ENCODE measurements at regions not wholly inside any gene's neighbourhood (a gene's known extent, or its start where the extent isn't known, plus 50 kb on each side); places are given as distances from the start of the nearest gene placed in this dataset.

DNA sequence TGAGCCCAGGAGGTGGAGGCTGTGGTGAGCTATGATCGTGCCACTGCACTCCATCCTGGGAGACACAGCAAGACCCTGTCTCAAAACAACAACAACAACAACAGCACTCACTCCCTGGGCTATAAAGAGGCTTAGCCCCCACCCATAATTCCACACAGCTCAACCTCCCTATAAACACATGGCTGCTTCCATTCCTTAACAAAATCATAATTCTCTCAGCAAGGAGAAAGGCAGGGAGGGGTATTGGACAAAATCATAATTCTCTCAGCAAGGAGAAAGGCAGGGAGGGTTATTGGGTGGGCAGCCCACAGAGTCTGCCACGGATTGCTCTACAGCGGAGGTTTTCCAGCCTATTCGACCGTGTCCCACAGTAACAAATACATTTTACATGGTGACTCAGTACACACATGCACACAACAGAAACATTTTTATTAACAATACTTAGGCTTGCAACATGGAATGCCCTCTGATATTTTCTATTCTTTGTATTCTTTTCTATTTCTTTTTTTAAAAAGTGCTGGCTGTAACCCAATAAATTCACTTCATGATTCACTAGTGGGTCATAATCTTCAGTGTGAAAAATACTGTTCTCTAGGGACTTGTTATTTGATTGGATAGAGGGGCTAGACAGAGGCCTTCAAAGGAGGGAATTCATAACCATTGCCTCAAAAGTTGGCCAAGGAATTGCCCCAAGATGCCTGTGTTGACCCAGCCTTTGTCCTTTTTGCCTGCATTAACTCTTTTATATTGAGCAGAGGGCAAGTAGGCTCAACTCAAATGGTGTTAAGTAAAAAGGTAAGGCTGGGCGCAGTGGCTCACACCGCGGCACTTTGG is 50.6 kb upstream of the ZMYND8 start:
- Histone ChIP-seq H2AFZ (ENCODE audit: low read depth, low read length) (no peak overlapping the region), H3K9me3 (replicated peaks; ENCODE audit: control insufficient read depth, insufficient read depth, low read length) (no peaks in the 10 kb centered on the region), H3K4me1 (ENCODE audit: control insufficient read depth, extremely low read depth, insufficient read depth, low read length) (no peaks in the 10 kb centered on the region), H3K9ac (replicated peaks; ENCODE audit: extremely low read depth, insufficient read depth, low read length) (no peak overlapping the region), H3K27ac (ENCODE audit: insufficient read depth, low read depth, low read length) (no peak overlapping the region), H3K9me1 (replicated peaks; ENCODE audit: control insufficient read depth, extremely low read depth, insufficient read depth, low read length) (no peaks in the 10 kb centered on the region), H3K79me2 (ENCODE audit: control insufficient read depth, insufficient read depth, low read length) (no peaks in the 10 kb centered on the region), H4K20me1 (replicated peaks; ENCODE audit: control insufficient read depth, extremely low read depth, insufficient read depth, low read length) (no peaks in the 10 kb centered on the region), H3K27me3 (ENCODE audit: control insufficient read depth in 2 of 2, insufficient read depth in 2 of 2, low read length in 2 of 2) (no peaks in the 10 kb centered on the region), H3K4me2 (ENCODE audit: insufficient read depth, low read length) (no peak overlapping the region), H3K4me3 (replicated peaks in 1 of 3; ENCODE audit: insufficient read depth in 1 of 3, low read depth in 1 of 3, low read length in 3 of 3) (no peak overlapping the region), H3K36me3 (ENCODE audit: control insufficient read depth in 2 of 2, extremely low read depth in 1 of 2, insufficient read depth in 2 of 2, low read length in 2 of 2) (no peaks in the 10 kb centered on the region)
- ChIA-PET POLR2A (no interaction called here), CTCF (interaction anchor here (0.7 kb wide), 1 partner anchor 61 kb away, joined by 3 read pairs; no protein-coding TSS in a partner anchor)
- DNase-seq (ENCODE audit: low read depth, low spot score) (no peak), FAIRE-seq (no peak)
- TF ChIP-seq MYC (IDR thresholded peaks at IDR 0.05; ENCODE audit: low read depth, low read length) (no peak), POLR2A (IDR thresholded peaks at IDR 0.05; ENCODE audit: low read depth, low read length) (no peak), POLR2AphosphoS5 (IDR thresholded peaks at IDR 0.05; ENCODE audit: insufficient read depth, low read depth, low read length) (no peak), GATA2 (IDR thresholded peaks at IDR 0.05; ENCODE audit: insufficient read depth, insufficient read length, low read depth, low read length) (no peak), FOS (IDR thresholded peaks at IDR 0.05; ENCODE audit: borderline replicate concordance, insufficient read depth, low read length) (no peak), JUN (IDR thresholded peaks at IDR 0.05; ENCODE audit: borderline replicate concordance, insufficient read depth, insufficient read length, low read depth) (no peak)
- TF ChIP-seq, protein P1, sequence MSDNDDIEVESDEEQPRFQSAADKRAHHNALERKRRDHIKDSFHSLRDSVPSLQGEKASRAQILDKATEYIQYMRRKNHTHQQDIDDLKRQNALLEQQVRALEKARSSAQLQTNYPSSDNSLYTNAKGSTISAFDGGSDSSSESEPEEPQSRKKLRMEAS (IDR thresholded peaks at IDR 0.05; ENCODE audit: insufficient read depth, insufficient read length), result no peak
- dilution Hi-C loops (cut with MboI; ENCODE audit: extremely low pct_ligation_motif_present, low sequenced_read_pairs) (no loop called here), intact Hi-C loops (cut with micrococcal nuclease) (no loop called here)
- no TSS peak for BruUV-seq (replicated peaks)

DNA sequence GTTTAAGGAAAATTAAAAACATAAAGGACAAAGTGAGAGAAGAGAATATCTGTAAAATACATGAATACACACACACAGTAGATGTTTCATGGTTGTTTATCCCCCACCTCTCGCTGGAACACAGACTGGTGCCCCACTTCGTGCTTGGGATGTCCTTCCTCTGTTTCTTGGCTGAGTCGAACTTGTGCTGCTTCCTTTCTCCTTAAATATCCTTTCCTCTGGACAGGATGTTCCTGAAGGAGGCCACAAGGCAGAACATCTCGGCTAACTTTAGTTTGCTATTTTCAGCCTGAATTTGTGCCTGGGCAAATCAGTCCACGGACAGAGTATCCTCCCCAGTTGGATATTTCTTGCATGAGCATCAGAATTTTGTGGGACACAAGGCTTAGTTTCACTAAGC is 54.7 kb upstream of the ZMYND8 start:
- H3K9ac ChIP-seq (replicated peaks; ENCODE audit: extremely low read depth, insufficient read depth, low read length), result no peak overlapping the region
- no peaks in the 10 kb centered on the region for H3K79me2 ChIP-seq (ENCODE audit: control insufficient read depth, insufficient read depth, low read length)
- no peaks in the 10 kb centered on the region for H3K36me3 ChIP-seq (ENCODE audit: control insufficient read depth in 2 of 2, extremely low read depth in 1 of 2, insufficient read depth in 2 of 2, low read length in 2 of 2)
- no peaks in the 10 kb centered on the region for H3K4me1 ChIP-seq (ENCODE audit: control insufficient read depth, extremely low read depth, insufficient read depth, low read length)
- H3K27me3 ChIP-seq (ENCODE audit: control insufficient read depth in 2 of 2, insufficient read depth in 2 of 2, low read length in 2 of 2), result no peaks in the 10 kb centered on the region
- POLR2A ChIA-PET, result no interaction called here
- DNase-seq (ENCODE audit: low read depth, low spot score) (no peak), FAIRE-seq (no peak)
- no peaks in the 10 kb centered on the region for H3K9me3 ChIP-seq (replicated peaks; ENCODE audit: control insufficient read depth, insufficient read depth, low read length)
- no peaks in the 10 kb centered on the region for H4K20me1 ChIP-seq (replicated peaks; ENCODE audit: control insufficient read depth, extremely low read depth, insufficient read depth, low read length)
- intact Hi-C loops (cut with micrococcal nuclease), result no loop called here
- CTCF ChIA-PET, result interaction anchor here (1.2 to 2.1 kb wide), 3 partner anchors 210 to 215 kb away, joined by 3 to 6 read pairs (median 6); no protein-coding TSS in a partner anchor
- H3K27ac ChIP-seq (ENCODE audit: insufficient read depth, low read depth, low read length), result no peak overlapping the region
- TF ChIP-seq JUN (IDR thresholded peaks at IDR 0.05; ENCODE audit: borderline replicate concordance, insufficient read depth, insufficient read length, low read depth) (no peak), GATA2 (IDR thresholded peaks at IDR 0.05; ENCODE audit: insufficient read depth, insufficient read length, low read depth, low read length) (no peak), POLR2AphosphoS5 (IDR thresholded peaks at IDR 0.05; ENCODE audit: insufficient read depth, low read depth, low read length) (no peak), MYC (IDR thresholded peaks at IDR 0.05; ENCODE audit: low read depth, low read length) (no peak), EZH2 (IDR thresholded peaks at IDR 0.05; ENCODE audit: borderline replicate concordance, low read depth, low read length, severe bottlenecking) (no peak), POLR2A (IDR thresholded peaks at IDR 0.05; ENCODE audit: low read depth, low read length) (no peak)
- TF ChIP-seq, protein P2, sequence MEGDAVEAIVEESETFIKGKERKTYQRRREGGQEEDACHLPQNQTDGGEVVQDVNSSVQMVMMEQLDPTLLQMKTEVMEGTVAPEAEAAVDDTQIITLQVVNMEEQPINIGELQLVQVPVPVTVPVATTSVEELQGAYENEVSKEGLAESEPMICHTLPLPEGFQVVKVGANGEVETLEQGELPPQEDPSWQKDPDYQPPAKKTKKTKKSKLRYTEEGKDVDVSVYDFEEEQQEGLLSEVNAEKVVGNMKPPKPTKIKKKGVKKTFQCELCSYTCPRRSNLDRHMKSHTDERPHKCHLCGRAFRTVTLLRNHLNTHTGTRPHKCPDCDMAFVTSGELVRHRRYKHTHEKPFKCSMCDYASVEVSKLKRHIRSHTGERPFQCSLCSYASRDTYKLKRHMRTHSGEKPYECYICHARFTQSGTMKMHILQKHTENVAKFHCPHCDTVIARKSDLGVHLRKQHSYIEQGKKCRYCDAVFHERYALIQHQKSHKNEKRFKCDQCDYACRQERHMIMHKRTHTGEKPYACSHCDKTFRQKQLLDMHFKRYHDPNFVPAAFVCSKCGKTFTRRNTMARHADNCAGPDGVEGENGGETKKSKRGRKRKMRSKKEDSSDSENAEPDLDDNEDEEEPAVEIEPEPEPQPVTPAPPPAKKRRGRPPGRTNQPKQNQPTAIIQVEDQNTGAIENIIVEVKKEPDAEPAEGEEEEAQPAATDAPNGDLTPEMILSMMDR (IDR thresholded peaks at IDR 0.05; ENCODE audit: extremely low read depth in 1 of 2, insufficient read depth in 1 of 2, low read depth in 1 of 2, low read length in 2 of 2), result no peak
- H3K9me1 ChIP-seq (replicated peaks; ENCODE audit: control insufficient read depth, extremely low read depth, insufficient read depth, low read length), result no peaks in the 10 kb centered on the region
- BruUV-seq (replicated peaks), result no TSS peak
- H3K4me3 ChIP-seq (replicated peaks in 1 of 3; ENCODE audit: insufficient read depth in 1 of 3, low read depth in 1 of 3, low read length in 3 of 3), result no peak overlapping the region
- H3K4me2 ChIP-seq (ENCODE audit: insufficient read depth, low read length), result no peak overlapping the region
- H2AFZ ChIP-seq (ENCODE audit: low read depth, low read length), result peak overlapping the region; percentile 21
- dilution Hi-C loops (cut with MboI; ENCODE audit: extremely low pct_ligation_motif_present, low sequenced_read_pairs), result no loop called here

Data from endothelial cell of umbilical vein (primary cell).